ENCODE measurements at regions not wholly inside any gene's neighbourhood (a gene's known extent, or its start where the extent isn't known, plus 50 kb on each side); places are given as distances from the start of the nearest gene placed in this dataset.
"Not testable (repeated sequence)": the region's sequence is repeated elsewhere in the genome, so short reads cannot be mapped to it uniquely, and the experiment has no call there.

DNA sequence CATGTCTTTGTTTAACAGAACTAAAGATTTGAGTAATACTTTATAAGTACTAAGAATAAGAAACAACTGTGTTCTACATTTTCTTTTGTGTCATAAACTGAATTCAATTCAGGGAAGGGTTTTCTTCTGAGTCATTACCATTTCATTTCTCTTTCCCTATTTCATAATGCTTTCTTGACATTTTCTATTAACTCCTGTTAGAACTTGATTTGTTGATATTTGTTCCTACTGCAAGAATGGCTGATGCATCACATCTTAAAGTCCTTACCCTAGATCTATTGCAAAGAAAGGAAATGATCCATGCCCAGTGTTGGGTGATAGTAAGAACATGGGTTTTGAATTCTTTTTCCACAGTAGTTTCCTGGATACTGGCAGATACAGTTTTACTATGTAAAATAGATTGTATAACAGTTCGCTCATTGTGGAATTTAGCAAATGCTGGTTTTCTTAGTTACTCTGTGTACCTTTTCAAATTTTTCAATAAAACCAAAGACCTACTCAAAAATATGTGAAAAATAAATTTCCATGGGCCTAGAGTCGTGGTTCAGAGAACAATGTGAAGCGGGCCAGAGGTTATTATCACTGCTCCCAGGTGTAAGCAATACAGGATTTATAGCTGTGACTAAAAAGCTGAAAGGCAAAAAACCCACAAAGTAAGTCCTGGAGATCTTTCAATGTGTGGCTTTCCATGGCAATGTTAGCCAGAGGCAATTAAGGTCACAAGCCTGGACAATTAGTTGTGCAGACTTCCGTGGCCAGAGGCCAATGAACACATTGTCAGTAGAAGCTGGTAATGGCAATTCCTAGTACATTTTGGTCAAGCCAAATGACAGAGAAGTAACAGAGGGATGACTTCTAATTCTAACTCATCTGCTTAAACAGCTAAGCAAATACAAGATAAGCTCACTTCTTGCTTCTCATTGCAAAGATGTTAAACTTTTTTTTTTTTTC lies 127.3 kb upstream of the FAT4 start:
- Histone ChIP-seq H3K4me1 (no peaks in the 10 kb centered on the region), H3K36me3 (no peaks in the 10 kb centered on the region), H3K9me3 (no peaks in the 10 kb centered on the region), H3K27me3 (no peaks in the 10 kb centered on the region), H3K4me3 (ENCODE audit: low read depth, low read length) (no peak overlapping the region)
- DNase-seq, result peak; percentile 14
- TF ChIP-seq CTCF (IDR thresholded peaks at IDR 0.05; ENCODE audit: low read depth, low read length), result no peak

GRCh38 chr4:125184116-125184515 lies 130.6 kb upstream of the FAT4 start:
- Histone ChIP-seq H3K36me3 (no peaks in the 10 kb centered on the region), H3K27me3 (no peaks in the 10 kb centered on the region), H3K4me3 (ENCODE audit: low read depth, low read length) (no peak overlapping the region), H3K4me1 (no peaks in the 10 kb centered on the region), H3K9me3 (no peaks in the 10 kb centered on the region)
- no peak for TF ChIP-seq CTCF (IDR thresholded peaks at IDR 0.05; ENCODE audit: low read depth, low read length)
- DNase-seq, result no peak

GRCh38 chr4:125181804-125182203 lies 133.0 kb upstream of the FAT4 start:
- Histone ChIP-seq H3K4me1 (no peaks in the 10 kb centered on the region), H3K9me3 (no peaks in the 10 kb centered on the region), H3K4me3 (ENCODE audit: low read depth, low read length) (no peak overlapping the region), H3K27me3 (no peaks in the 10 kb centered on the region), H3K36me3 (no peaks in the 10 kb centered on the region)
- no peak for DNase-seq
- TF ChIP-seq CTCF (IDR thresholded peaks at IDR 0.05; ENCODE audit: low read depth, low read length), result no peak

DNA sequence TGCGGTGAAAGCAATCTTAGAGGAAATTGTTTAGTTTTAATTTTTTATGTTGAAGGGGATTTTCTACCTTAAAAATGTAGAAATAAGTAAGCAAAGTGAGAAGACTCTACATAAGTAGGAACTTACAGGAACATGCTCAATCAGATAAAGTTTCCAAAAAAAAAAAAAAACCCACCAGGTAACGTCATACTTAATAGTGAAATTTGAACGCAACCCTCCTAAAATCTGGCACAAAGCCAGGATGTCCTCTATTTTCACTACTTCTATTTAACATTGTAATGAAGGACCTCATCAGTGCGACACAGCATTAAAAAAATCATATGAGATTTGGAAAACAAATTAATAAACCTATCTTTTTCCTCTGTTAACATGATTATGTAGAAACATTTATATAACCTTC lies 135.0 kb upstream of the FAT4 start:
- no peaks in the 10 kb centered on the region for H3K9me3 ChIP-seq
- no peaks in the 10 kb centered on the region for H3K36me3 ChIP-seq
- no peak for DNase-seq
- no peak overlapping the region for H3K4me3 ChIP-seq (ENCODE audit: low read depth, low read length)
- H3K4me1 ChIP-seq, result no peaks in the 10 kb centered on the region
- TF ChIP-seq CTCF (IDR thresholded peaks at IDR 0.05; ENCODE audit: low read depth, low read length), result no peak
- H3K27me3 ChIP-seq, result no peaks in the 10 kb centered on the region

DNA sequence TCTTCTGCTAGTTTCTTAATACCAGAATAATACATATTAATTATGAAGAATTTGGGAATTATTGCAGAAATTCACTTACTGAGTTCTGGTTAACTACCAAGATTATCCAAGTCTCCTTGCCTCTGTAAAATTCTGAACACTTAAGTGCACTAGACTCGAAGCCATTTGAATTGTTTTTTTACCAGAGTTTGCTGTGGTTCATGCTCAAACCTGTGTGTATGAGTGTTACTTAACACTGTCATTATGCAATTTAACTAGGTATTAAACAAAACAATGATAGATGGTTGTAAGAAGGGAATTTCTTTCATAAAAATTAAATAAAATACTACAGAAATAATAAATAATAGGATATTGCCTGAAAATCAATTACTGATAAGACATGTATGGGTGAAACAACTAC lies 145.6 kb upstream of the FAT4 start:
- Histone ChIP-seq H3K27me3 (no peaks in the 10 kb centered on the region), H3K4me1 (no peaks in the 10 kb centered on the region), H3K9me3 (no peaks in the 10 kb centered on the region; the same call in 1 of the 2 replicates), H3K36me3 (no peaks in the 10 kb centered on the region), H3K4me3 (ENCODE audit: low read depth, low read length) (no peak overlapping the region)
- no peak for TF ChIP-seq CTCF (IDR thresholded peaks at IDR 0.05; ENCODE audit: low read depth, low read length)
- DNase-seq, result no peak

DNA sequence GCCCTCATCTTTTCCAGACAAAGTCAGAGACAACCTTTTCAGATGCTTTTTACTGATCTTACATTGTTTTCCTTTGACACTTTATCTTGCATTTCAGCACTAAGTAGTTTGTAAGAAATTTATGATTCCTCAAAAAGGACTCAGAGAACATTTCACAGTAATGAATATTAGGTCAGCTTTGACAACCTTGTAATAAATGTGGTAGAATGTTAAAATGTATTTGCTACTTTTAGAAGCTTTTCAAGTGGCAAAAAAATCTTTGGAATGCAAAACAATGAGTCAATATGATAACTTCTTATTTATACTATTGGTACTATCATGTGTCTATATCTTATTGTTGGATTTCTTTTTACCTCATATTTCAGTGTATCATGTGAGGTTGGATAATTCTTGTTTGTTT lies 146.2 kb upstream of the FAT4 start:
- no peaks in the 10 kb centered on the region for H3K4me1 ChIP-seq
- no peak overlapping the region for H3K4me3 ChIP-seq (ENCODE audit: low read depth, low read length)
- H3K36me3 ChIP-seq, result no peaks in the 10 kb centered on the region
- no peak for DNase-seq
- H3K9me3 ChIP-seq, result no peaks in the 10 kb centered on the region; the same call in 1 of the 2 replicates
- TF ChIP-seq CTCF (IDR thresholded peaks at IDR 0.05; ENCODE audit: low read depth, low read length), result no peak
- no peaks in the 10 kb centered on the region for H3K27me3 ChIP-seq

DNA sequence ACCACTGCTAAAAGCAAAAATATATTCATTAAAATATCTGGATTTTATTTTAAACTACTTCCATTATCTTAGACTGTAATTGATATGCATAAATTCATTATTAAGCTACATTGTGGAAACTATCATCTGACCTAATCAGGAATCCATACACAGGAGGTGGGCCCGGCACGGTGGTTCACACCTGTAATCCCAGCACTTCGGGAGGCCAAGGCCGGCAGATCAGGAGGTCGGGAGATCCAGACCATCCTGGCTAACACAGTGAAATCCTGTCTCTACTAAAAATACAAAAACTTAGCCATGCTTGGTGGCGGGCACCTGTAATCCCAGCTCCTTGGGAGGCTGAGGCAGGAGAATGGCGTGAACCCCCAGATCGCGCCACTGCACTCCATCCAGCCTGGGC lies 148.7 kb upstream of the FAT4 start:
- not testable (repeated sequence) for H3K27me3 ChIP-seq

More for the DNA sequence above, 148.7 kb upstream of the FAT4 start:
- not testable (repeated sequence) for H3K9me3 ChIP-seq; H3K36me3 ChIP-seq; H3K4me3 ChIP-seq (ENCODE audit: low read depth, low read length); H3K4me1 ChIP-seq; DNase-seq

All from BE2C (cell line).